Glomerular endothelial cell (primary cell): ENCODE measurements at regions not wholly inside any gene's neighbourhood (a gene's known extent, or its start where the extent isn't known, plus 50 kb on each side); places are given as distances from the start of the nearest gene placed in this dataset.
A peak's percentile ranks its signal among the peaks of the same experiment; 100 is the strongest.

ENCODE experiments used
- DNase-seq: peaks from one replicate; pipeline ENCODE4 v3.0.0-alpha.2; 2011; ENCODE audit warnings: low read depth, low spot score; ENCODE audit errors: extremely low read depth

DNA sequence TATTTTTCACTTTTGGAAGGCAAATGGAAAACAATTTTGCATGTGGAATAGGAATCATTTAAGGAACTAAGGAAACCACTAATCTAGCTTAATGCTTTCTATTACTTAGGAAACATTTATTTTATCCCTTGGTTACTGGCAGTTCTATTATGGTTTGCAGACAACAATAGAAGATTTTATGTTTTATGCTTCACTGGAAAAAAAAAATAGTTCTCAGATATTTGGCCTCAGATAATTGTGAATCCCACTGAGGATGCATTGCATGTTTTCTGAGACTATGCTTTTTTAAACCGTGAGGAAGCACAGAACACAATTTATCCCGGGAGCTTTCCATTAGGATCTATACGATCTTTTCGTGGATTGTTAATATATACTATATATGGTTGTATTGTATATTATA, 356.9 kb downstream of the CSNK1G3 start:
- DNase-seq, result no peak

- DNase-seq, result no peak
These were observed 356.3 kb downstream of the CSNK1G3 start for GRCh38 chr5:123868267-123868666.

GRCh38 chr5:123865641-123866040, 353.7 kb downstream of the CSNK1G3 start:
- DNase-seq, result no peak

DNA sequence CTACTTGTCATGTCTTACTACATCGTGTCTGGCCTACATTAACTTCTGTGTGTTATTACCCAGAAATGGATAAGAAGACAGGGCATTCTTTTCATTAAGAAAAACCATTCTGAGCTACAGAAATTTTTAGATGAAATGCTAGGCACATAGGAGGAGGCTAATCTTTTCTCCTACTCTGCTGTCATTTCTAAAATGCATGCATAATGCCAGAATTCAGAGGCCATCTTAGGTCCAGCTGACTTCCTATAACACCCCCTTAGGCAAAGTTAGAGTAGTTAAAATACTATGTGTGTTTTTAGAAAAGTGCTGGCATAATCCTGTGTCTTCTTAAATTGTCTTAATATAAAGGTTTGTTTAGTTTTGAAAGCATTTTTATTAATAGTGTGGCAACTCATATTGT, 352.6 kb downstream of the CSNK1G3 start:
- no peak for DNase-seq

GRCh38 chr5:123858938-123859337, 347.0 kb downstream of the CSNK1G3 start:
- DNase-seq, result no peak

DNA sequence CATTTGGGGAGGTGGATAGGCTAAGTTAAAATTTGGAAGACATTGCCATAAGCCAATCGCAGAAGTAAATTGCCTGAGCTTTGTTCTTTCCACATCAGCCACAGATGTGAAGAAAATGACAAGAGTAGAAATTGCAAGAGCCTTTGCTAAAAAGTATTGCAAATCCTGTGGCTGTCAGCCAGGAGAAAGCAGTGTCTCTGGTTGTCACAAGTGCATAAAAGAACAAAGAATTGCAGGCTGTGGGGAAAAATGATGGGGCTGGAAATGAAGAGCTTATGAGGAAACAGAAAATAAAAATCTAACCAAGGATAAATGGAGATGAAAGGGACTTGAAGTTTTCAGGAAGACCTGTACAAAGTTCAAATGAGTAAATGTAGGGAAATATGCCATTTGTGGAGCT, 344.8 kb downstream of the CSNK1G3 start:
- no peak for DNase-seq

- no peak for DNase-seq
These were observed 343.6 kb downstream of the CSNK1G3 start for GRCh38 chr5:123855609-123856008.

DNA sequence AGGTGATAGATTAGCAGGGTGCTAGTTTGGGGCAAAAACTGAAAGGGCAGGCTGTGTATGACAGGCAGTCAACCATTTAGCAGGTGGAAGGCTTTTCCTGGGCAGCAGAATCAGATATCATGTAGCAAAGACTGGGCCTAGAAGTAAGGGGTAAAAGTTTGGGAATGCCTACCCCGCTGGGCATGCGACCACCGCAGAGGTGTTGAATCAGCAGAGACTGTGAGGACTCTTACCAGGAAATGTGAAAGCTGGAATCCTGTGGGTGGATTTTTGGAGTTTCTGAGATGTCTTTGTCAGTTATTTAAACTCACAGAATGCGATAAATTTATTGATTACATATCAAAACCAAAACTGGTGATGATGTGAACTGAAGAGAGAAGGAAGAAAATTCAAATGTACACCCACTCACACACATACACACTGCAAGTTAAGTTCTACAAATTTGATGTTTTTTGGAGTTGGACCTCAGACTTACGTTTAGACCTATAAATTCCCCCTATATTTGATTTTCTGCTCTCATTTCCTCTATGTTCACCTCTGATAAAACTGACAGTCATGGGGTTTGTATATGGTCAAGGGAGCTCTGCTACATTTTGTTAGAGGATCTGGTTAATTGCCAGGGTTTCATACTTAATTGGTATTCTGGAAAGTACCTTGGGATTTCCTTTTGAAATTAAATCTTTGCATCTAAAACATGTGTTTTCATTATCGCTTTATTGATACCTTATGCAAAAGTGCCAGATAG, 333.6 kb downstream of the CSNK1G3 start:
- no peak for DNase-seq

GRCh38 chr5:123844873-123845272, 332.9 kb downstream of the CSNK1G3 start:
- no peak for DNase-seq

DNA sequence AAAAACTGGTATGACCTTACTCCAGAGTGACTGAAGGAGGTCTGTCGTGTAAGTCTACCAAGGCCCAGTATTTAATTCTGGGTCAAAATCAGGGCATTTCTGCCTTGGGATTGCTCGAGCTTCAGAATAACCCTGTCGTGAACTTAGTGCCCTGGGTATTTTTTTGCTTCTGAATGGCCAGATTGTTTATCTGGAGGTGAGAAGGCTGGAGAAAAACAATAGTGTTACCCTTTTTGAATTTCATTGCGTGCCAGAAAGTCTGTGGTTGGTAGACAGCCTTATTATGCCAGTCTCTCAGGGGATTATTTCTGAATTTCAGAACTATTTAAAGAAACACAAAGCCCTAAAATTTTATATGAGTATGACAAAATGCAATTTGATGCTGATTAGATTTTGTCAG, 323.4 kb downstream of the CSNK1G3 start:
- DNase-seq, result no peak

DNA sequence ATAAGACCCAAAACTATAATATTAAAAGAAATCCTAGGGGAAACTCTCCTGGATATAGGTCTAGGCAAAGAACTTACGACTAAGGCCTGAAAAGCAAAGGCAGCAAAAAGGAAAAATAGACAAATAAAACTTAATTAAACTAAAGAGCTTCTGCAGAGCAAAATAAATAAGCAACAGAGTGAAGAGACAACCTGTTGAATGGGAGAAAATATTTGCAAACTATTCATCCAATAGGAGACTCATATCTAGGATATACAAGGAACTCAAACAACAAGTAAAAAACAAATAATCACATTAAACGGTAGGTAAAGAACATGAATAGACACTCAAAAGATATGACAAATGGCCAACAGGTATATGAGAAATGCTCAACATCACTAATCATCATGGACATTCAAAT, 318.6 kb downstream of the CSNK1G3 start:
- DNase-seq, result no peak

- no peak for DNase-seq
These were observed 315.8 kb downstream of the CSNK1G3 start for GRCh38 chr5:123827811-123828210.

DNA sequence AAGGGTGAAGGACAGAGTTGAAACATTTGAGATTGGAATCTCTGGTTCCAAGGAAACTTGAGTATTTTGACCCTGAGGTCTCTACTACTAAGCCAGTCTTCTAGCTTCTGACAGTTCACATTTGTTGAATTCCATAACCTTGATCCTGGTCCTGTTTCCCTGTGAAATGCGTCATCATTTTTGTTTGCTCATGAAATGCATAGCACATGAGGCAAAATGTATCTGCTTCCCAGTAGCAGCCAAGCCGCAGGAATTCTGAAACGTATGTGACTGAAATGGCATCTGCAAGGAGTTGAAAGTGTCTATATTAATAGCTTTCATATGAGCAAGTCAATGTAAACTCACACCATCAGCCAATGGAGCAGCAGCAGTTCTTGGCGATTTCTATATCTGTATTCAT, 307.9 kb downstream of the CSNK1G3 start:
- no peak for DNase-seq

GRCh38 chr5:123819386-123819785, 307.4 kb downstream of the CSNK1G3 start:
- DNase-seq, result no peak

DNA sequence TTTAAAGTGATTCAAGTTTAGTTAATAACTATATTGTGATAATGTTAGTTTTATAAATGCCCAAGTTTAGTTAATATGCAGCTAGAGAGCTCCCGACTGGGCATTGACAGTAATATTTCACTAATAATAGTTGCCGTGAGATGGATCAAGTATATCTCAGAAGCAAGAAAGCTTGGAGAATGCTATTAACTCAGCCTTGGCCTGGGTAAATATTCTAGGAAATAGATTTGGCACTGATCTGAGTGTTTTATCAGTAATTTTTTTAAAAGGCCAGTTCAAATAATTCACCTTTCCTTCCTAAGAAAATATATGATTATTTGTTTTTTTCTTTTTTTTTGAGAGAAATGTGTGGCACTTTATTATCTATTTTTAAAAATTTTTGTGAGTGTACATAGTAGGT, 305.3 kb downstream of the CSNK1G3 start:
- DNase-seq, result no peak

GRCh38 chr5:123814801-123815470, 303.0 kb downstream of the CSNK1G3 start:
- DNase-seq, result no peak

GRCh38 chr5:123813937-123814624, 302.1 kb downstream of the CSNK1G3 start:
- peak; percentile 31 for DNase-seq

- DNase-seq, result no peak
These were observed 301.3 kb downstream of the CSNK1G3 start for GRCh38 chr5:123813264-123813663.

DNA sequence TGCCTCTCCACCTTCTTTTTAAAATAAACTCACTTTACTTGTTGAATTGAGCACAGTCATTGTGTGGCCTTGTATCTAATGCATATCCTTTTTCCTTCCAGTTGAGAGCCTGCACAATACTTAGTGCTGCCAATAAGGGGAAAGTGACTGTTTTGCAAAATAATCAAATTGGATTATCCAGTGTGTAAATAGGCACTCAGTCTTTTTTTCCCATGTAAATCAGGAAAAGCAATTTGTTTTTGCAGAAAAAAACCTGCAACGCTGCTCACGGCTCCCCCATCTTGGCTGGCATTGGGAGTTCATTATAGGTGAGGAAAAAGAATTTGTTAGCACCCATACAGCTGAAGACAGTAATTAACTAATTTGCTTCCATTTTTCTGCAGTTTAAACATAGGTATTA, 299.9 kb downstream of the CSNK1G3 start:
- DNase-seq, result no peak

DNA sequence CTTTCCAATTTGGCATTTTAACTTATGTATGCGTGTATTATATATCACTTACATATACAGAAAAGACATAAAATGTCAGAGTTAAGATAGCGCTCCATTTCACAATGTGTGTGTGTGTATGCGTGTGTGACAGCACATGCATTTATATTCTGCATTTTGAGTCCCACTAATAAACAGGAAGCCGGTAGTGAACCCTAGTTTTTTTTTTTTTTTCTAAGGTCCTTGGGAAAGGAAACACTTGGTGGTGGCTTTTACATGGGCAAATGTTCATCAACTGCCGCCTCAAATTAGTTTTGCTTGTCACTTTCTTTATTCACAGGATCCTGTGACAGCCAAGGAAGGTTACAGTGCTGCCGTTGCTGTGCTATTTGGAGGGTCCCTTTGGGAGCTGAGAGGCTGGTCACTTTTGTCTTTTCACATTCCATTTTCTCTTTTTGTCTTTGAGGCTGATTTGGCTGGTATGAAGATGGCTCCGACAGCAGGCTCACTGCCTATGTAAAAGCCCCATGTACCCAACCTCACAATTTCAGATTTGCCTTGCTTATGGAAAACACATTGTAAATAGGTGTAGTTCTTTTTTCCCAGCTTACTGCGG, 298.9 kb downstream of the CSNK1G3 start:
- no peak for DNase-seq

DNA sequence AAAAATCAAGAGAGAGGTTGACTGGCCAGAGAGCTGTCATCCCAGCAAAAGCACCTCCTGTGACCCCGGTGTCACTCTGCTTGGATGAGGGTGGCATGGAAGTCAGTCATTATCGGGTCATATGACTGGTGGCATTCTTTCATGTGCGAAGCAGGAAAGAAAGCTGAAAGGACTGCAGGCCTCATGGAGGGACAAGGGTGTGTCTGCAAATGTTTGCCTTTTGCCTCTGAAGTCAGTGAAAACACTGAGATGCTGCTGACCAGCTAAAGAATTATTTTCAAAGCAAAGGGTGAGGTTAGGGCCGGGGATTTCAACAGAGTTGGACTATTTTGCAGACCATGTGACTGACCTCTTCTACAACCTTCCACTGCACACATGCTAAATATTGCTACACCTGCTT, 298.3 kb downstream of the CSNK1G3 start:
- no peak for DNase-seq
